ENCODE measurements at regions not wholly inside any gene's neighbourhood (a gene's known extent, or its start where the extent isn't known, plus 50 kb on each side); places are given as distances from the start of the nearest gene placed in this dataset.

- H3K27me3 ChIP-seq (replicated peaks) = no peaks in the 10 kb centered on the region
- no peaks in the 10 kb centered on the region for H3K36me3 ChIP-seq (replicated peaks)
- H3K27ac ChIP-seq = no peak overlapping the region
- in situ Hi-C loops (cut with HindIII; ENCODE audit: low pct_ligation_motif_present, low sequenced_read_pairs) = no loop called here
- no peak for TF ChIP-seq CTCF (IDR thresholded peaks at IDR 0.05; ENCODE audit: low read depth, low read length, missing control alignments)
- H3K4me3 ChIP-seq (ENCODE audit: low read depth, low read length) = no peak overlapping the region
- DNase-seq = no peak
These were observed 193.9 kb downstream of the PHLDA1 start for GRCh38 chr12:75837700-75838099.

GRCh38 chr12:75836533-75836932 lies 195.0 kb downstream of the PHLDA1 start:
- in situ Hi-C loops (cut with HindIII; ENCODE audit: low pct_ligation_motif_present, low sequenced_read_pairs) = no loop called here
- H3K4me3 ChIP-seq (ENCODE audit: low read depth, low read length) = no peak overlapping the region
- no peaks in the 10 kb centered on the region for H3K36me3 ChIP-seq (replicated peaks)
- DNase-seq = no peak
- no peak overlapping the region for H3K27ac ChIP-seq
- TF ChIP-seq CTCF (IDR thresholded peaks at IDR 0.05; ENCODE audit: low read depth, low read length, missing control alignments) = no peak
- H3K27me3 ChIP-seq (replicated peaks) = no peaks in the 10 kb centered on the region

GRCh38 chr12:75834591-75834990 lies 197.0 kb downstream of the PHLDA1 start:
- in situ Hi-C loops (cut with HindIII; ENCODE audit: low pct_ligation_motif_present, low sequenced_read_pairs) = no loop called here
- no peak overlapping the region for H3K4me3 ChIP-seq (ENCODE audit: low read depth, low read length)
- no peak overlapping the region for H3K27ac ChIP-seq
- DNase-seq = no peak
- no peak for TF ChIP-seq CTCF (IDR thresholded peaks at IDR 0.05; ENCODE audit: low read depth, low read length, missing control alignments)
- no peaks in the 10 kb centered on the region for H3K27me3 ChIP-seq (replicated peaks)
- no peaks in the 10 kb centered on the region for H3K36me3 ChIP-seq (replicated peaks)

- in situ Hi-C loops (cut with HindIII; ENCODE audit: low pct_ligation_motif_present, low sequenced_read_pairs) = no loop called here
- no peaks in the 10 kb centered on the region for H3K36me3 ChIP-seq (replicated peaks)
These were observed 198.3 kb downstream of the PHLDA1 start for GRCh38 chr12:75833268-75833667.

GRCh38 chr12:75831402-75831801 lies 200.2 kb downstream of the PHLDA1 start:
- in situ Hi-C loops (cut with HindIII; ENCODE audit: low pct_ligation_motif_present, low sequenced_read_pairs) = no loop called here
- H3K27ac ChIP-seq = peak overlapping the region; percentile 42
- no peak for TF ChIP-seq CTCF (IDR thresholded peaks at IDR 0.05; ENCODE audit: low read depth, low read length, missing control alignments)
- no peaks in the 10 kb centered on the region for H3K36me3 ChIP-seq (replicated peaks)
- no peaks in the 10 kb centered on the region for H3K27me3 ChIP-seq (replicated peaks)
- DNase-seq = peak; percentile 68
- H3K4me3 ChIP-seq (ENCODE audit: low read depth, low read length) = no peak overlapping the region

More at GRCh38 chr12:75833268-75833667, 198.3 kb downstream of the PHLDA1 start:
- H3K27ac ChIP-seq = no peak overlapping the region
- no peaks in the 10 kb centered on the region for H3K27me3 ChIP-seq (replicated peaks)
- TF ChIP-seq CTCF (IDR thresholded peaks at IDR 0.05; ENCODE audit: low read depth, low read length, missing control alignments) = no peak
- no peak overlapping the region for H3K4me3 ChIP-seq (ENCODE audit: low read depth, low read length)
- no peak for DNase-seq

GRCh38 chr12:75827061-75827460 lies 204.5 kb downstream of the PHLDA1 start:
- in situ Hi-C loops (cut with HindIII; ENCODE audit: low pct_ligation_motif_present, low sequenced_read_pairs) = no loop called here
- no peaks in the 10 kb centered on the region for H3K36me3 ChIP-seq (replicated peaks)
- no peaks in the 10 kb centered on the region for H3K27me3 ChIP-seq (replicated peaks)
- DNase-seq = no peak
- no peak overlapping the region for H3K27ac ChIP-seq
- TF ChIP-seq CTCF (IDR thresholded peaks at IDR 0.05; ENCODE audit: low read depth, low read length, missing control alignments) = no peak
- no peak overlapping the region for H3K4me3 ChIP-seq (ENCODE audit: low read depth, low read length)
